NCI-H526 (cell line): ENCODE measurements at regions not wholly inside any gene's neighbourhood (a gene's known extent, or its start where the extent isn't known, plus 50 kb on each side); places are given as distances from the start of the nearest gene placed in this dataset.
A peak's percentile ranks its signal among the peaks of the same experiment; 100 is the strongest.
"Not testable (repeated sequence)": the region's sequence is repeated elsewhere in the genome, so short reads cannot be mapped to it uniquely, and the experiment has no call there.

ENCODE experiments used
- DNase-seq, 2 experiments: peaks; one replicate each; lab custom pipeline; 2025; lab: John Stamatoyannopoulos, UW

DNA sequence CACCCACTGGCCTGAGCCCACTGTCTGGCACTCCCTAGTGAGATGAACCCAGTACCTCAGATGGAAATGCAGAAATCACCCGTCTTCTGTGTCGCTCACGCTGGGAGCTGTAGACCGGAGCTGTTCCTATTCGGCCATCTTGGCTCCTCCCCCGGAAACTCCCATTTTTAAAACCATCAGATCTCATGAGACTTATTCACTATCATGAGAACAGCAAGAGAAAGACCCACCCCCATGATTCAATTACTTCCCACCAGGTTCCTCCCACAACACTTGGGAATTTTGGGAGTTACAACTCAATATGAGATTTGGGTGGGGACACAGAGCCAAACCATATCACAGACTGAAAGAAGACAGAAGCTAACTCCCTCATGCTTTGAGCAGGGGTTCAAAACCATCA, 134.5 kb downstream of the SLC39A8 start:
- not testable (repeated sequence) for DNase-seq

DNA sequence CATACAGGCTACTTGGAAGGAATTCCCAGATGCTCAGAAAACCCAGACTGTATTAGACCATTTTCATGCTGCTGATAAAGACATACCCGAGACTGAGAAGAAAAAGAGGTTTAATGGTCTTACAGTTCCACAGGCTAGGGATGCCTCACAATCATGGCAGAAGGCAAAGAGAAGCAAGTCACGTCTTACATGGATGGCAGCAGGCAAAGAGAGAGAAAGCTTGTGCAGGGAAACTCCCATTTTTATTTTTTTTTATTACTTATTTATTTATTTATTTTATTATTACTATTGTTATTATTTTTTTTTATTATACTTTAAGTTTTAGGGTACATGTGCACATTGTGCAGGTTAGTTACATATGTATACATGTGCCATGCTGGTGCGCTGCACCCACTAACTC, 140.6 kb downstream of the SLC39A8 start:
- not testable (repeated sequence) for DNase-seq

DNA sequence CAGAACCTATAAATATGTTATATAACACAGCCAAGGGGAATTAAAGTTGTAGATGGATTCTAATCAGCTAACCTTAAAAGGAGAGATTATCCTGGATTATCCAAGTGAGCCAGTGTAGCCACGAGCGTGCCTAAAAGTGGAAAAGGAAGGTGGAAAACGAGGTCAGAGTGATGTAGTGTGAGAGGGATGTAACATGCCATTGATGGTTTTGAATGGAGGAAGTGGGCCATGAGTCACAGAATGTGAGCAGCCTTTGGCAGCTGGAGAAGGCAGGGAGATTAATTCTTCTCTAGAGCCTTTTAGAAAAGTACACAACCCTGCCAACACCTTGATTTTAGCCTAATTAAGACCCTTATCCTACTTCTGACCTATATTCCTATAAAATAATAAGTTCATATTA, 149.1 kb downstream of the SLC39A8 start:
- no peak for DNase-seq

DNA sequence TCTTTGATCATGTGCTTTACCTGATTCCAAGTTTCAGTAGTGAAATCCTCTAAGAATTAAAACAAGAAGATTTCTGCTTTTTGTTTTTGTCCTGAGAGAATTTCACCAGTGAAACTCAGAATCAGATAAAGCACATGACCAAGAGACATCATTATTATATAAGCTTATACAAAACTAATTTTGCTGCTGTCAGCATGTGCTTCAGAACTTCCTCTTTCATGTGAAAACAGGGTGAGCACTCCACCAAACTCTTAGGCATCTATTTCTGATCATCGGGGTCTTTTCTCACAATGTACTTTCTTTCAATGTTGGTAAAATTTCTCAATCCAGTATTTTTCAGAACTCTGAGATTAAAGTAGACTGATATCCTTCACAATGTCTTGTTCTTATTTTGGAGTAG, 152.1 kb downstream of the SLC39A8 start:
- DNase-seq: no peak

DNA sequence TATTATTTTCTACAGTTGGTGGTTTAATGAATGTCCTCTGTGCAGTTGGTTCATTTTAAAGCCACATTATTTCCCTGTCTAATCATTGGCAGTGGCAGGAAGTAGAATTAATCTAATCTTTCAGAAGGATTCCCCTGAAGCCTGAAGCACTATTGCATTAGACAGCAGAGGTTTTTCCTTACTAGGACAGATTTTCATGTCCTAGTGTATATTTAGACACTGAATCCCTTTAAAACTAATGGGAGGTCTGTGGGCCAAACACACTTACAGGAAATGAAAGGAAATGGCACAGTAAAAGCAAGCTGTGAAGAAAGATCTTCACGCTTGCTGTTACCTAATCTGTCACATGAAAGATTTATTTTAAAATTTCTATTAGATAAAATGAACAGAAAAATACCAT, 165.2 kb downstream of the SLC39A8 start:
- peak; percentile 13 to 23 for DNase-seq

DNA sequence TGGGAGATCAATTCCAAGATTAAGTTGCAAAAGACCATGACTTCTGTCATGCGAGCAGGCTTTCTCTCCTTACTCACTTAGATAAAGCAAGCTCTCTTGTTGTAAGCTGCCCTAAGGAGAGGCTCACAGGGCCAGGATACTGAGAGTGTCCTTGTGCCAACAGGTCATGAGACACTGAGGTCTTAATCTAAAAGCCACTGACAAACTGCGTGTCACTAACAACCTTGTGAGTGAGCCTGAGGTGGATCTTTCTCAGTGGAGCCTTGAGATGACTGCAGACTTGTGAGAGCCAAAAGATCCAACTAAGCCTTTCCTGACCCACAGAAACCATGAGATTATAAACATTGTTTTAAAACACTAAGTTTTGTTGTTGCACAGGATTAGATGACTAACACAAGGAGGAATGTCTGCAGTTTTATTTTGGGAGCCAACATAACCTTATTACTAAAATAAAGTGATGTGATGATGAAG, 170.5 kb downstream of the SLC39A8 start:
- no peak for DNase-seq

DNA sequence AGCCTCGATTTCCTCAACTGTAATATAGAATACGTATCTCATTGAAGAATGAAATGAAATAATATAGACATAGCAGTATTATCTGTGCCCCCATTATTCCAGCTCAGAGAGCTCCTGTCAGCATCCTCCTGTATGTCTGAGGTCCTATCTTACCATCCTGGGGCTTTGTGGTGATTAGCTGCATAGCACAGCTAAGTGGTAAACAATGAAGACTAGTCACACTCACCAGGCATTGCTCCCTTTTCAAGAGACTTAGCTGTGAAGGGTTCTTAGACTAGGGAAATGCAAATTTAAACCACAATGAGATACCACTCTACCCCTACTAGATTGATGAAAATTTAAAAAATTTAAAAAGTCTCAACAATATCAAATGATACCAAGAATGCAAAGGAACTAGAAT, 172.9 kb downstream of the SLC39A8 start:
- peak in 1 of 2 experiments; percentile 0 for DNase-seq

DNA sequence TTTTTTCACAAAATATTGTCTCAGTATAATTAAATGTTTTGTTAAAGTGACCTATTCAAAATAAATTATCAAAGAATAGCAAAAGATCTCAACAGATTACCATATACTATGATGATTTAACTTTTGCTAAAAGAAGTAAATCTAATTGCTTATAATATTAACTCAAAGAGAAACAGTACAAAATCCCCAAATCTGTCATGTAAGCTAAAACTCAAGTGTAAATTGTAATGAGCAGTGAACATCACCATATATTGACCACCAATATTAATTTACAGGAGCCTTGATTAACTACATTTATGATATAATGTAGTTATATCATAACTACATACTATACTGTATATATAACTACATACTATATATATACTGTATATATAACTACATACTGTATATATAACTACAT, 174.4 kb downstream of the SLC39A8 start:
- no peak for DNase-seq

DNA sequence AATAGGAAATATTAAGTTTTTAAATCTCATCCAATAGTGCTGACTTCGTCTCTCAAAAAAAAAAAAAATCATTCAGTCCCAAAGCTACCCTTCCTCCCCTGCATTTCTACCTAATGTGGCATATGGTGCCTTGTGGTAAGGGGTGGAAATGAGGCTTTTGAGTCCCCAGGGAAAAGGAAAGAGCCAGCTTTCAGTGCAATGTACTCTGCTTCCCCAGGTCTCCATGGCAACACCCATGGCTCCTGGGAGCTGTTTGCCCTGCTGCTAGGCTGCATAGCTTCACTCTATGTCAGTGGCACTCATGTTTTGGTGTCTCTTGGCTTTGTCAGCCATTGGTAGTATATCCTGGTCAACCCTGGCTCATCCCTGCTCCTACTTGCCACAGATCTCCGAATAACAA, 175.9 kb downstream of the SLC39A8 start:
- DNase-seq: peak; percentile 60 to 74

DNA sequence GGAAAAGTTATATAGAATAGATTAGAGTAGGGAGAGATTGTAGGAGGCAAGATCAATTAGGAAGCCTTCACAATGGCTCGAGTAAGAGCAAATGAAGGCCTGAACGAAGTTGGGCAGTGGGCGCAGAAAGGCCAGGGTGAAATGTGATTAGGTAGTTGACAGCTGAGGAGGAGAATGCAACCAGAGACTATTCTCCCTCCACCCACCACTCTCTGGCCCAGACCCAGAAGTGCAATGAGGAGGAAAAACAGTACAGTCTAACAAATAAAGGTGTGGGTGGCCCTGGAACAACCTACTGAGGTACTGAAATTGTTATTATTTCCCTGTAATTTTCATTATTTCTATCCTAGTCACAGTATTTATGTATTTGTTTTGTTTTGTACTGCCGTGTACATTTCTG, 176.7 kb downstream of the SLC39A8 start:
- DNase-seq: no peak

DNA sequence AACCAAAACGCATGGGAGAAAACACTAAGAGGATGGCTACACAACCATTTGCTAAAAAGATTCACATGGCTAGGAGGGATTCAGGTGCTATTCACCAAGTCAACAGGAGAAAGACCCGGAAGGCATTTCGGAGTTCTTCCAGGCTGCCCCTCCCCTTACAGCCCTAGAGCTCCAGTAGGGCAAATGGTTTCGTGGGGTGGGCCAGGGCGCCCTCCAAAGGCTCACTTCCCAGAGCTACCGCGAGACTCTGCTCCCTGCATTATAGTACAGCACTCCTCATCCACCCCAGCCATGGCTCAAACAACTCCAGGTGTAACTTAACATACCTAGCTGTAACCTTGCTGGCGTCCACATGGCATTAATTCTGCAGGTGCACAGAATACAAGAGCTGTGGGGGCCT, 179.7 kb downstream of the SLC39A8 start:
- no peak for DNase-seq

DNA sequence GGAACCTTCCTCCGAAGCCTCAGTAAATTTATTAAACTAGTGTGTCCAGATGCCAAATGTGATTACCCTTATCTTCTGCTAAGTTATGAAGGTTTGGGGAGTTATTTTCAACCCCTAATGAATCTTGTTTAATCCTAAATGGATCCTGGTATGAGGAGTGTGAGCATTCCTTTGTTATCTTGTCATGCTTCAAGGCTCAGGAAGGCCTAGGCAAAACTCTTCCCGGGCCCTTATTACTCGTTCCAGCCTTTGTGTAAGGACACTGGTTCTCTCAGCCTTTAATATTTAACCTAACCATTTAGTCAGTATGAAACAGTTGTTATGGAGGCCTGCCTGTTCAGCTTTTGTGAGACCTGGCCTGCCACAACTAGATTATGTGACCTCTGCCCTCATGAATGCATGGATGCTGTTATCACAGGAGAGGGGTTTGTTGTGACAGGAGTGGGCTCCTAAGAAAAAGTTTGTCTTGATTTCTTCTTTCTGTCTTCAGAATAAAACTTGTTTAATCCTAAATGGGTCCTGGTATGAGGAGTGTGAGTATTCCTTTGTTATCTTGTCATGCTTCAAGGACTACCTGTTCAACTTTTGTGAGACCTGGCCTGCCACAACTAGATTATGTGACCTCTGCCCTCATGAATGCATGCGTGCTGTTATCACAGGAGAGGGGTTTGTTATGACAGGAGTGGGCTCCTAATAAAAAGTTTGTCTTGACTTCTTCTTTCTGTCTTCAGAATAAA, 181.7 kb downstream of the SLC39A8 start:
- DNase-seq: no peak

DNA sequence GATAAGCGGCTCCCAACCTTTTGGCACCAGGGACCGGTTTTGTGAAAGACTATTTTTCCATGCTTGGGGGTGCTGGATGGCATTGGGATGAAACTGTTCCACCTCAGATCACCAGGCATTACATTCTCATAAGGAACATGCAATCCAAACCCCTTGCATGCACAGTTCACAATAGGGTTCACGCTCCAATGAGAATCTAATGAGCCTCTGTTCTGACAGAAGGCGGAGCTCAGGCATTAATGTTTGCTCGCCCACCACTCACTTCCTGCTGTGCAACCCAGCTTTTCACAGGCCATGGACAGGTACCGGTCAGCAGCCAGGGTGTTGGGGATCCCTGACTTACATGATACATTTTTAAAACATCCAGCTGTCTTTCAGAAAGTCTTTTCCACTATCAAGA, 187.3 kb downstream of the SLC39A8 start:
- DNase-seq: peak in 1 of 2 experiments; percentile 3

DNA sequence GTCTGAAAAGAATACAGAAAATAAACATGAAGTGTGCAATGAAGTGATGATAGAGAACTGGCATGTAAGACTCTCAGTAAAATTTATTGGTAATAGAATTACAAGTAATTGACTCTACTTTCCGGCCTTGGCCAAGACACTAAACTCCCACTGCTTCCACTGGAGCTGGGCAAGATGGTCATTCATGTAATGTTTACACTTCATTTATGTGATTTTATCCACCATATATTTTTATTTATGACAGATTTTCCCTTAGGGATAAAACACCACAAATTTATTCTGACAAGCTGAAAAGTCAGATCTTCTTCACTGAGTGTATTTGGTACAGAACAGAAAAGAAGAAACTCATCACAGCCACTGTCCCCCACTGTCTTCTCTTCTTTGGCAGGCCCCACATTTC, 191.9 kb downstream of the SLC39A8 start:
- no peak for DNase-seq

DNA sequence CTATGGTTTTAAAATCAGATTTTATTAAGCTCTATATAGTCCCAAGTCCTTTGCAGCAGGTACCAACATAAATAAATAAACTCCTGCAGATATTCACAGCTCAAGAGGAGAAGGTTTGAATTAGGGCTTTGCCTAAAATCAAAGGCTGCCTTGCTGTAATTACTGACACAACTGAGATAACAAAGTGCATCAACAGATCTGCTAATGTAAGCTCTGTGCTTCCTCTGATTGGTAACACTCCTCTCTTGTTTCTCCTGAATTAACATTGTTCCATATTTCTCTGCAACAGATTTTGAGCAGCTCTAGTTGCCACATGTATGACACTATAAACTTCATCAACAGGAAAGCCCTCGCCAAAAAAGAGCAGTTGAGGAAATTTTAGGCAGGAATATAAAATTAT, 193.6 kb downstream of the SLC39A8 start:
- no peak for DNase-seq

DNA sequence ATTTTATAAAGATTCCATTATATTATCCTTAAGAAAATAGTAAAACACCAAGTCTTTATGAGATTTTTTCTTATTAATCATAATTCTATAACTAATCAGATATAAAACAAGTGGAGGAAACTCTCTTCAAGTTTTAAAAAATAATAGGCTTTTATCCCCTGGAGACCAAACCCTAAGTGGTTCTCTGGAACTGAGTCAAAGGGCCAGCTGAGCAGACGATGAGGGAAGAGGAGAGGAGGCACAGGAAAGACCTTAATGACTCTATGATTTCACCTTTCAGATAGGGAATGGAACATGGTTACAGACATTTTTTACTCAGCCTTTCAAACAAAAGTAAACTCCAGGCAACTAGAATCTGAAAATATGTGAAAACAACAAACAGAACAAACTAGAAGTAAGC, 201.8 kb downstream of the SLC39A8 start:
- no peak for DNase-seq

DNA sequence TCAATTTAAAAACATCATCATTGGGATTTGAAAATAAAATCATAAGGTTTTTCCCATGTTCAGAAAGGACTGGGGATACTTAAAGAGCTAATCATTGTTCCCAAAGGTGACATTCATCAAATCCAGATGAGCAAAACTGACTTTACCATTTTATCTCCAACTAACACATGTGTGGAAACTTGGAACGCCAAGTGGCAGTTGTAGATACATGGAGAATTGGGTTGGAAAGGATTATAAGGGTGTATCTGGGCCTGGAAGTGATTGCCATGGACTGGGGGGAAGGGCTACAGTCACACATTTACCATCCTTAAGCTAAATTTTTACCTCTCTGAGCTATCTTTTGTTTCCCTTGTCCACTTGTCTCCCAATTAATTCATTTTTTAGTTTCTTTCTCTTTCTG, 203.4 kb downstream of the SLC39A8 start:
- DNase-seq: no peak

DNA sequence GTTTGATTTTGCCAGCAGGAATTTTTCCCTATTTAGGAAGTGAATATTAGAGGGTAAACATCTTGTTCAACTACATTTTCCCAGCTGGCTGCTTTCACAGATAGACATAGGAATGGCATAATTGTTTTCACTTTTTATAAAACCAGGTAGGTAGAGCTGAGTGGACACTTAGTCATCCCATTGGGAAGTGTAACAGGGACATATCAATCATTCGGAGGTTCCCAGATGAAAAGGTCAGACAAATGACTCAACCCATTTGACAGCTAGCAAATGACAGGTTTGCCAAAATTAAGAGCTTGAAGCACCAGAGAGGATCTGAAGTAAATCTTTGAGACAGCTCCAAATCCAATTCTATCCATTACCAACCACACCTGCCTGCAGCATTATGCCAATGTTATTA, 205.3 kb downstream of the SLC39A8 start:
- DNase-seq: no peak

DNA sequence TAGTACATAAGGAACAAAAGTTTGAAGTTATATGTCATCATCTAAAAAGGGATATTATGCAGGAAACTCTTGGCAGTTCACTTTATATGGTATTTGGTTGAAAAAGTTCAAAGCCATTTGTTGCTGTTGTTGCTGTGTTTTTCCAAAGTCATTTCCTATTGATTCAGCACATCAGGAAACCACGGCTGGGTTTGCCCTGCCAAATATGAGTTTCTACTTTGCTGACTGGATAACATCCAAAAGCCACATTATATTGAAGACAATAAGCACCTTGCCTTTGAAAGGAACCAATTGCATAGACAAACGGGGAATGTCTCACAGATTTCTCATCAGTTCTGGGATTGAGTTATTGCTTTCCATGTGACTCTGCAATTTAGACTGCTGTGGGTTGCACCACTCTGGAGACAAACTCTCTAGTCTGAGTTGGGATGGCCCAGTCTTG, 206.1 kb downstream of the SLC39A8 start:
- no peak for DNase-seq

DNA sequence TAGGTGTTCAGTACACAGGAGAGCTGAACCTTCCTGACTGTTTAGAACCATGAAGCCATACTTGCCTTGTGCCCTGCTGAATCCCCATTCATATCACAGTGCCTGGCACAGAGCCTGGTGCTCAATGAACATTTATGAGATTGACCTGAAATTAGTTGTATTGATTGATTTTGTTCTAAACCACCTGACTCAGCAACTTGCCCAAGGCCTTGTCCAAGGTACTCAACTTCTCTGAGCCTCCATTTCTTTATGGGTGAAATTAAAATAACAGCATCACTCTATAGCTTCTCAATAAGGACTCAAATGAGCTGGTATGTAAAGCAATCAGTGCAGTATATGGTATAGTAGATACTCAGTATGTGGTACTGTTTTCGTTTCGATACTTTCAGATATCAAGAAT, 208.1 kb downstream of the SLC39A8 start:
- DNase-seq: no peak

DNA sequence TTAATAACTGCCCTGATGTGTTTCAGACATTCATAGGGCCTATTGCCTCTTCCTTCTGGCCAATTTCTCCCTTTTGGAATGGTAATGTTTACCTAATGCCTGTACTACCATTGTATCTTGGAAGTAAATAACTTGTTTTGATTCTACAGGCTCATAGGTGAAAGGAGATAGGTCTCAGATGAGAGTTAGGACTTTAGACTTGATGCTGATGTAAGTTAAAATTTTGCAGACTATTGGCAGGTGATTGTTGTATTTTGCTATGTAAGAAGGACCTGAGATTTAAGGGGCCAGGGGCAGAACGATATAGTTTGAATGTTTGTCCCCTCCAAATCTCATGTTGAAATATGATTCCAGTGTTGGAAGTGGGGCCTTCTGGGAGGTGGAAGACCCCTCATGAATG, 215.5 kb downstream of the SLC39A8 start:
- DNase-seq: no peak
